MM.1S (cell line): ENCODE measurements at regions not wholly inside any gene's neighbourhood (a gene's known extent, or its start where the extent isn't known, plus 50 kb on each side); places are given as distances from the start of the nearest gene placed in this dataset.

Experiments
- EZH2 ChIP-seq: fragments of 300-600 bp; sonication (generic); optimal IDR thresholded peaks from 2 replicates; pipeline ENCODE3; 2017; ENCODE audit warnings: low read depth, mild to moderate bottlenecking, antibody characterized with exemption, low read length, mixed read lengths
- EZH2phosphoT487 ChIP-seq: fragments of 300-600 bp; sonication (generic); IDR thresholded peaks from 2 replicates; pipeline ENCODE4 v1.6.1; 2018; ENCODE audit warnings: antibody characterized with exemption, low read length
- TF ChIP-seq, protein P1 (sequence below): fragments of 300-600 bp; sonication (generic); IDR thresholded peaks from 2 replicates; pipeline ENCODE4 v1.5.1; 2016; ENCODE audit warnings: antibody characterized with exemption, low read length, mixed read lengths

DNA sequence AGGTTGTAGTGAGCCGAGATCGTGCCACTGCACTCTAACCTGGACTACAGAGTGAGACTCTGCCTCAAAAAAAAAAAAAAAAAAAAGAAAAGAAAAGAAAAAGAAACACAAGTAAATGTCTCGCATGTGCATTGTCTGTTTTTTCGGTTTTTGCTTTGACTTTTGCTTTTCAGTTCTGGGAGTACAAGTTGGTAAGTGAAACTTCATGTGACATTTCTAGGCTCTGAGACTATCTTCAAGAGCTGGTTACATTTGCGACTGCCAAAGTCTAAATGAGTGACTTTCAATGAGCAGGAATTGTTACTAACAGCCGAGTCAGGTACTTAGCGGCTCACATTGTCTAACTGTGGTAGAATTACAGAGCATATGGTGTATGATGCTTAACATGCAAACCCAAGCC, 107.0 kb upstream of the CELF2 start:
- TF ChIP-seq, protein P1, sequence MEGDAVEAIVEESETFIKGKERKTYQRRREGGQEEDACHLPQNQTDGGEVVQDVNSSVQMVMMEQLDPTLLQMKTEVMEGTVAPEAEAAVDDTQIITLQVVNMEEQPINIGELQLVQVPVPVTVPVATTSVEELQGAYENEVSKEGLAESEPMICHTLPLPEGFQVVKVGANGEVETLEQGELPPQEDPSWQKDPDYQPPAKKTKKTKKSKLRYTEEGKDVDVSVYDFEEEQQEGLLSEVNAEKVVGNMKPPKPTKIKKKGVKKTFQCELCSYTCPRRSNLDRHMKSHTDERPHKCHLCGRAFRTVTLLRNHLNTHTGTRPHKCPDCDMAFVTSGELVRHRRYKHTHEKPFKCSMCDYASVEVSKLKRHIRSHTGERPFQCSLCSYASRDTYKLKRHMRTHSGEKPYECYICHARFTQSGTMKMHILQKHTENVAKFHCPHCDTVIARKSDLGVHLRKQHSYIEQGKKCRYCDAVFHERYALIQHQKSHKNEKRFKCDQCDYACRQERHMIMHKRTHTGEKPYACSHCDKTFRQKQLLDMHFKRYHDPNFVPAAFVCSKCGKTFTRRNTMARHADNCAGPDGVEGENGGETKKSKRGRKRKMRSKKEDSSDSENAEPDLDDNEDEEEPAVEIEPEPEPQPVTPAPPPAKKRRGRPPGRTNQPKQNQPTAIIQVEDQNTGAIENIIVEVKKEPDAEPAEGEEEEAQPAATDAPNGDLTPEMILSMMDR, result no peak
- TF ChIP-seq EZH2 (no peak), EZH2phosphoT487 (no peak)
